Daoy (cell line): ENCODE measurements at regions not wholly inside any gene's neighbourhood (a gene's known extent, or its start where the extent isn't known, plus 50 kb on each side); places are given as distances from the start of the nearest gene placed in this dataset.
"Not testable (repeated sequence)": the region's sequence is repeated elsewhere in the genome, so short reads cannot be mapped to it uniquely, and the experiment has no call there.

ENCODE experiments used
- DNase-seq: peaks from one replicate; pipeline ENCODE4 v3.0.0-alpha.2; 2015; ENCODE audit warnings: low read depth

GRCh38 chr10:83516788-83517187 lies 622.5 kb upstream of the GHITM start:
- no peak for DNase-seq

GRCh38 chr10:83517456-83517855 lies 621.9 kb upstream of the GHITM start:
- no peak for DNase-seq

GRCh38 chr10:83518779-83519178 lies 620.5 kb upstream of the GHITM start:
- no peak for DNase-seq

GRCh38 chr10:83520386-83520785 lies 618.9 kb upstream of the GHITM start:
- not testable (repeated sequence) for DNase-seq

GRCh38 chr10:83522456-83522855 lies 616.9 kb upstream of the GHITM start:
- DNase-seq = no peak

- DNase-seq = no peak
Measured at GRCh38 chr10:83522881-83523386, 616.4 kb upstream of the GHITM start.

GRCh38 chr10:83527934-83528333 lies 611.4 kb upstream of the GHITM start:
- no peak for DNase-seq

- no peak for DNase-seq
Measured at GRCh38 chr10:83533290-83533689, 606.0 kb upstream of the GHITM start.

- DNase-seq = no peak
Measured at GRCh38 chr10:83536426-83536825, 602.9 kb upstream of the GHITM start.

GRCh38 chr10:83538047-83538446 lies 601.3 kb upstream of the GHITM start:
- no peak for DNase-seq

GRCh38 chr10:83539528-83540308 lies 599.6 kb upstream of the GHITM start:
- DNase-seq = no peak

GRCh38 chr10:83541046-83541445 lies 598.3 kb upstream of the GHITM start:
- DNase-seq = no peak

- DNase-seq = no peak
Measured at GRCh38 chr10:83542774-83543411, 596.4 kb upstream of the GHITM start.

- DNase-seq = no peak
Measured at GRCh38 chr10:83543691-83544462, 595.4 kb upstream of the GHITM start.

GRCh38 chr10:83545901-83546391 lies 593.4 kb upstream of the GHITM start:
- DNase-seq = no peak

- DNase-seq = not testable (repeated sequence)
Measured at GRCh38 chr10:83551190-83551589, 588.1 kb upstream of the GHITM start.

- no peak for DNase-seq
Measured at GRCh38 chr10:83553366-83553765, 585.9 kb upstream of the GHITM start.

- DNase-seq = no peak
Measured at GRCh38 chr10:83555264-83555663, 584.0 kb upstream of the GHITM start.

- no peak for DNase-seq
Measured at GRCh38 chr10:83562381-83562780, 576.9 kb upstream of the GHITM start.

GRCh38 chr10:83564889-83565588 lies 574.3 kb upstream of the GHITM start:
- DNase-seq = no peak

GRCh38 chr10:83572036-83572435 lies 567.3 kb upstream of the GHITM start:
- DNase-seq = no peak

GRCh38 chr10:83574770-83575169 lies 564.5 kb upstream of the GHITM start:
- DNase-seq = no peak
